Activated CD4-positive, alpha-beta T cell treated with anti-CD3 and anti-CD28 coated beads for 24 hours (primary cell): ENCODE measurements at regions not wholly inside any gene's neighbourhood (a gene's known extent, or its start where the extent isn't known, plus 50 kb on each side); places are given as distances from the start of the nearest gene placed in this dataset.

Experiments
- DNase-seq, 2 donors: peaks; one replicate each; pipeline ENCODE4 v3.0.0-alpha.2; 2020; ENCODE audit warnings: low read depth in 2 of 2

DNA sequence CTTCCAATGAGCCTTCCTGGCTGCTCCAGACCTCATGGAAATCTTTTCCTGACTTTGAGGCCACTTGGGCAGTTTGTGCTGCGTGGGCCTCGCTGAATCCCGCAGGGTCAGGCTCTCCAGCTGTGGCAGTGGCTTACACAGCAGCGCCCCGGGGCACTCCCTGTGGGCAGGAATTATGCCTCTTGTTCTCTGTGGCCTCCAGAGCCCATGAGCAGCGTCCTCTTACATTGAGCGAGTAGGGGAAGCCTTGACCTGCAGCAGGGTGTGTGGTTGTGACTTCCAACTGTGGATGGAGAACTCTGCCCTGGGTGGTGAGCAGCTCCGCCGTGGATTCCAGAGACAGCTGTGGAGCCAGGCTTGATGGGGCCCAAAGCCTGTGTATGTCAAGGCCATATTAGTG, 180.8 kb downstream of the GLI2 start:
- DNase-seq, result no peak

DNA sequence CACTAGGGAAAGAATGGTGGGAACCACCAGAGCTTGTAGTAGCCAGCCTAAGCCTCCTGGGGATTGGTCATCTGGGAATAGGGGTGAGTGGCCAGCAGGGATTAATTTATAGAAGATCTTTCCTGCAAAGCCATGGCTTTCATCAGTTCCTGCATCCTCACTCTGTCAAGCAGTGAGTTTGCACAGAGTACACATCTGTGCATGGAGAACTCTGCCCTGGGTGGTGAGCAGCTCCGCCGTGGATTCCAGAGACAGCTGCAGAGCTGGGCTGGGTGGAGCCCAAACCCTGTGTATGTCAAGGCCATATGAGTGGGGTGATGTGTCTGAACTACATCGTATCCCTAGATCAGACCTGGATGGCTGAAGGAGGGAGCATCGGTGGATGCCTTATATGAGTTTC, 182.2 kb downstream of the GLI2 start:
- no peak for DNase-seq

GRCh38 chr2:120919216-120919615, 183.5 kb downstream of the GLI2 start:
- DNase-seq, result no peak

GRCh38 chr2:120919771-120920453, 184.2 kb downstream of the GLI2 start:
- no peak for DNase-seq

GRCh38 chr2:120920454-120921148, 184.9 kb downstream of the GLI2 start:
- no peak for DNase-seq

- DNase-seq, result no peak
Observed at GRCh38 chr2:120921457-120921856, 185.8 kb downstream of the GLI2 start.

DNA sequence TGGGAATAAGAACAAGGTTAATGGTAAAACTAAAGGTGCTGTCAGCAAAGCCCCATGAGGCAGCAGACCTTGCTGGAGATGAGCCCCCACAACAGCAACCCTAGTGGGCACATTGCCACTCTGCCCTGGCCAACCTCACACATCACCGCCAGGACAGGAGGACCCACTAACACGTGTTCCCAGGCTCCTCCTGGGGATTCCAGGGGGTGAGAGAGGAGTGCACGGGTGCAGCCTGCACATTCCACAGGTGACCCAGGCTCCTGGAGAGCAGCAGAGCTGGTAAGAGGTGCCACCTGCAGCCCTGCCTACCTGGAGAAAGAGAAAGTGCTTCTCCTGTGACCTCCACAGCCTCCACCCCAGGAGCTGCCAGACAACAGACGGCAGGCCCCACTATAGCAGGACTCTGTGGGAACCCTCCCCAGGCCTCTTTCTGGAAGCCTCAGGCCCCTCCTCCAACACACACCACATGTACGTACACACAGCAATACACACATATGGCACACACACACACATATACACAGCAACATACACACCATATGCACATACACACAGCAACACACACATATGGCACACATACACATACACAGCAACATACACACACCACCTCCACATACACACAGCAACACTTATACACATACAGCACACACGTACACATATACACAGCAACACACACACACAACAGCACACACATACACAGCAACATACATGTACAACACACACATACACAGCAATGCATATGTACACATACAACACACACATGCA, 187.1 kb downstream of the GLI2 start:
- DNase-seq, result no peak

- no peak for DNase-seq
Observed at GRCh38 chr2:120923426-120923825, 187.8 kb downstream of the GLI2 start.

DNA sequence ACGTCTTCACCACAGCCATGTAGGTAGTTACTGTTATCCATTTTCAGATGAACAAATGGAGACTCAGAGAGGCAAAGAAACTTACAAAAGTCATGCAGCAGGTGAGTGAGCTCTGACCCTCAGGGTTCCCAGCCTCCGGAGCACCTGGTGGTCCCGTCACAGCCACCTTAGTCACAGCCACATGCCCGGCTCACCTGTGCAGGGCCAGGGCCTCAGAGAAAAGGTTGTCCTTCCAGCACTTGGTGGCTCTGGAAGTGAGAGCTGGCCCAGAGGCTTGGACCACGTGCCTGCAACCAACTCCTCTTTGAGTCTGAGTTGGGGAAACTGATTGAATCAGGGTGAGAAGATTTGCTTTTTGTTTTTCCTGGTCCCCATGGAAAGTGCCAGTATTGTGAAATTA, 189.3 kb downstream of the GLI2 start:
- no peak for DNase-seq

DNA sequence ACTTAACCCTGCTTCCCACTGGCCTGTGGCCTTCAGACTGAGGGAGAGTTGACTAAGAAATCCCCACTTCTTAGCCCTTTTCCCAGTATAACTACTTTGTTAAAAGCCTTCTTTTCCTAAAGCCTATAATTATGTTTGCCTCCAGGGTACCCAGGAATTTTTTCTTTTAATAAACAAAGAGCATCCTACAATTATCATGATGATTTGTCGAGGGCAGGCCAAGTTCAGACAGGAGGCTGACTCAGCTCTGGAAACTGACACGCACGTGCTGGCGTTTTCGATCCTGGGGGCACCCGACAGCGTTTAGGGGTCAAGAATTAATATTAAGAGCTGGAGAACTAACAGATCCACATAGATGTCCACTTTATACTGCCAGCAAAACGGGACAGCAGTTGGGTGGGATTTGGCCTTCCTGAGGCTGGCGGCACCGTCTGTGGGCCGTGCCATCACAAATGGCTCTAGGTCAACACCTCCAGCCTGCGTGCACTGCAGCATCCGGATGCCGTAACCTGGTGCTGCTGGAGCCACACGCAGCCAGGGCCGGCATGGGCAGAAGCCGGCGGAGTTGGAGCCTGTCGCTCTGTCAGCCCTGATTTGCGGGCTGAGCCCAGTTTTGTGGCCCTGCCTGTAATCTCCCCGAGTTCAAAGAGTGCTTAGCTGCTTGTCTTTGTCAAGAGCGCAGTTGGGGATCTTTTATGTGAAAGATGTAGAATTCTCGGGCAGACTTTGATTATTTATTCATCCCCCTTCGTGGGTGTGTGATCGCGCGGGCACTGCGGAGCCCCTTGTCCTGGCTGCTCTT, 191.0 kb downstream of the GLI2 start:
- DNase-seq, result no peak

DNA sequence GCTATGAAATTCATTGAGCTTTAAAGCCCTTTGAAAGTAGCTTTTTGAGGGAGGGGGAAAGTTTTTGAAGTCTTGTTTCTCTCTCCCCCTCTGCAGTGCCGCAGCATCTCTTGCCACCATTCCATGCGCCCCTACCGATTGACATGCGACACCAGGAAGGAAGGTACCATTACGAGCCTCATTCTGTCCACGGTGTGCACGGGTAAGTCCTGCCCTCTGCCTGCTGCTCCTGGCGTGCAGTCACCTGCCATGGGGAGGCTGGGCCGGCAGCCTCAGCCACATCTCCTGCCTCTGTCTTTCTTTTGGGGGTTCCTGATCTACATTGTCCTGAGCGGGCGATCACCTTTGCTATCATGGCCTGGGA, 191.6 kb downstream of the GLI2 start:
- no peak for DNase-seq

- no peak for DNase-seq
Observed at GRCh38 chr2:120929829-120930228, 194.2 kb downstream of the GLI2 start.

GRCh38 chr2:120930236-120930635, 194.6 kb downstream of the GLI2 start:
- DNase-seq, result no peak

GRCh38 chr2:120930864-120931263, 195.2 kb downstream of the GLI2 start:
- DNase-seq, result no peak

- no peak for DNase-seq
Observed at GRCh38 chr2:120932472-120932871, 196.8 kb downstream of the GLI2 start.

DNA sequence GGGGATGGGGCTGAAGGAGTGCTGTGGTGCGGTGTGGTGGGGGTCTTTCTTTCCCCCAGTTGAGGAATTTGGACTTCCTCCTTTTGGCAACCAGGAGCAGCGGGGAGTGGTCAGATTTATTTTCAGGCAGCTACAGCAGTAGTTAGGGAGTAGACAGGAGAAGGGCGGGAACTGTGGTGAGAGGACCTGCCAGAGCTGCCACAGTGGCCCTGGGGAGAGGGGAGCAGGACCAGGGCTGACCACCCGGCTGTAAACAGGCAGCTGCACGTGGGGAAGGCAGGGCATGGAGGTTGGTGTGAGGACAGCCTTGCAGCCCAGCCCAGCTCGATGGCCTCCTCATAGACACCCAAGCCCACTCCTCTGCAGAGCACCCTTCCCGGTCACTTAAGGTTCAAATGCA, 197.2 kb downstream of the GLI2 start:
- DNase-seq, result no peak

DNA sequence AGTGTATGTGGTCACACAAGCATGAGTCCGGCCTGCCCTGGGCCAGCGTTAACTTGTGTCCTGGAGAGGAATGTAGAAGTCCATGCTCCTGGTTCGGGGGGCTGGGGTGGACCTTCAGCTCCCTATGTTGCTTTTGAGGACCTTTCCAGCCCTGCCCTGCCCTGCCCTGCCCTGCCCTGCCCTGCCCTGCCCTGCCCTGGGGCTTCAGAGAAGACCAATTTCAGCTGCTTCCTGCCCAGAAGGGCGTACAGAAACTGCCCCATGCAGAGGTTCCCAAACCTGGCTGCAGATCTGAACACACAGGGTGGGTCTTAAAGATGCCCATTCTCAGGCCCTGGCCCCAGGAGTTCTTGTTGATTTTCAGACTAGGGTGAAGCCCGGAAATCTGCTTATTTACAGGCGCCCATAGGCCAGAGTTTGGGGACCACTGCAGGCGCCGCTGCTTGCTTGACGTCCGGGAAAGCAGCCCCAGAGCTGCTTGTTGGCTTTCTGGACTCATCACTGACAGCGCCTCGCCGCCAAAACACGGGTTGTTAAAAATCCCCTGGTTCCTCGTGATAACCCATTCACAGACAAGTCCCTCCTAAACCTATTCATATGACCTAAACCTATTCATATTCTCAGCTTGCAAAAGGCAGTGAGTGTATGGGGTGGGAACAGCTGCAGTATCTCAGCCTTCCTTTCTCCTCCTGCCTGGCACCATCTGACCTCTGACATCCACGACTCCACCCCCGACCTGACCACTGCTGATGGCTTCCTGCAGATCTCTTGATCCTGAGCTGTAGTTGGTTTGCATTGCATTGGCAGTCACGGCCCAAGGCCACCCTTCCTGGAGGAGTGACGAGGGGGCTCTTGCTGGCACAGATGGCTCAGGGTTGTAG, 198.3 kb downstream of the GLI2 start:
- DNase-seq, result no peak

DNA sequence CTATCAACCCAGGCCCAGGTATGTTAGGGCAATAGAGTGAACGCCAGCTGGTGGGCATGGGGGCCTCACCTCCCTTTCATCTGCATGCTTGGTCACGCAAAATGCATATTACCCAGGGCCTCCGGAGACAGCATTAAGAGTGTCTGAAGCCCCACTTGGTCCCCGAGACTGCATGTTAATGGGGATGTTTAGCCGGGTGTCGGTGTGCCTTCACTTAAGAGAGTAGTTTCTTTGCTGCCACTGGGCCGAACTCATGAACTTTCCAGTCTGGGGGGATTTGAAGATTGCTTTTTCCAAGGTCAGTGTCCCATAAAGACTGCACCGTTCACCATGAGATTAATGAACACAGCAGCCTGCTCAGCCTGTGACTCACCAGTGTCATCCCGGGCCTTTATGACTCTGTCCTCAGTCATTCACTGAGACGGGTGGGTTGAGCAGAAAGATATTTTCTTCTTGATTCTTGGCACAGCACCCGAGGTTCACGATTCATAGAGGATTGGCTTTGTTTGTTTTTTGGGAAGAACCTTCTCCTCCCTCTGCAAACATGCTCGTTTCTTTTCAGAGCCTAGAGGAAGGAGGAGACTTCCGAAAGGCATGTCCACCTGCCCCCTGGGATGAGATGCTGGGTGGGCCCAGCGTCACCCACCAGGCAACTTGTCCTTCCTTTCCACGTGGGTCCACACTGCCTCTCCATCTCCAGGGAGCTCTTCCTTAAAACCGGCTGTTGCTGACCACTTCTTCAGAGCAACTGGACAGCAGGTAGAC, 199.1 kb downstream of the GLI2 start:
- DNase-seq, result no peak

DNA sequence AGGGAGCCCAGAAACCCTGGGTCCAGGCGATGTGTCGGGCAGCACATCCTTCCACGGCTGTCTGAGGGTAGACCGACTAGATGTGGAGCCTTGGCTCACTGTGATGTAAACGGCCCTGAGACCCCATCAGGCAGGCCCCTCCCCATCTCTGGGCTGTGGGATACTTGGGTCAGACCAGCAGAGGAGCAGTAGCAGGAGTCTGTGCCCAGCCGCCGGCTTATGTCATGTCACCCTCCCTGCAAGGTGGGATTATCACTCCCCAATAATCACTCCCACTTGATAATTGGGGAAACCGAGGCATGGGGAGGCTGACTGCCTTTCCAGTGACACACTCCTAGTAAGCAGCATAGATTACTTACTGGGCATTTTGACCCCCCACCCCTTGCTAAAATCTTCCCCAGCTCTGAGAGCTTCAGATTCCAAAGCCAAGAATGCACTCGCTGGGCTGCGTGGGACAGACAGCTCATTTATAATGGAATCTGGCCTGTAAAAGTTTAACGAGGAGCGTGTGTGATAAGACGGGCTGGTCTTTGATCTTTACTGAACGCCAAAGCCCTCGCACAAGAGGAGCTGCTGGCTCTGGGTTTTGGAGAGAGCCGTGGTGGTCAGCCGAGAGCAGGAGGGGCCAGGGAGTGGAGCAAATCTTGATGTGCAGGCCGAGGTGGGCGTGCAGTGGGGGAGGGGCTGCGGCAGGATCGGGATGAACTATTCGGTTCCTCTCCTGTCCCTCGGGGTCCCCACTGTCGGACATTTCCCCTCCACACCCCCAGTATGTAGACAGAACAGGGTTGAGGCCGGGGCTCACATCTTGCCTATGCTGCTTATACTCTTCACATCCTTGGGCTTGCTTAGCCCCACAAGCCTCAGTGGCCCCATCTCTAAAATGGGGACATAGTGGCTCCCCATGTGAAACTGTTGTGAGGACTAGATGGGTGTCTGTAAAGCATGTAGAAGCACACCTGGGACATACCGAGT, 200.0 kb downstream of the GLI2 start:
- no peak for DNase-seq
